Endothelial cell (in vitro differentiated cells): ENCODE measurements at regions not wholly inside any gene's neighbourhood (a gene's known extent, or its start where the extent isn't known, plus 50 kb on each side); places are given as distances from the start of the nearest gene placed in this dataset.

Source experiments
- DNase-seq: peaks from one replicate; pipeline ENCODE4 v3.0.0; 2021; ENCODE audit warnings: low spot score
- H3K27ac Mint-ChIP-seq: one replicate; pipeline ENCODE4 v1.8.0; 2021; ENCODE audit warnings: mixed read lengths, inconsistent platforms; ENCODE audit not compliant: unreplicated experiment
- H3K27me3 Mint-ChIP-seq: one replicate; pipeline ENCODE4 v1.8.0; 2021; ENCODE audit warnings: mild to moderate bottlenecking, moderate library complexity, mixed read lengths, inconsistent platforms; ENCODE audit not compliant: unreplicated experiment
- H3K36me3 Mint-ChIP-seq: one replicate; pipeline ENCODE4 v1.8.0; 2021; ENCODE audit warnings: mild to moderate bottlenecking, low read depth, mixed read lengths, inconsistent platforms; ENCODE audit not compliant: unreplicated experiment
- H3K4me1 Mint-ChIP-seq: one replicate; pipeline ENCODE4 v1.8.0; 2021; ENCODE audit warnings: mild to moderate bottlenecking, mixed read lengths, inconsistent platforms; ENCODE audit not compliant: unreplicated experiment
- H3K4me3 Mint-ChIP-seq: one replicate; pipeline ENCODE4 v1.8.0; 2021; ENCODE audit warnings: mild to moderate bottlenecking, mixed read lengths, inconsistent platforms; ENCODE audit not compliant: unreplicated experiment
- H3K9me3 Mint-ChIP-seq: one replicate; pipeline ENCODE4 v1.8.0; 2021; ENCODE audit warnings: mixed read lengths, inconsistent platforms; ENCODE audit not compliant: unreplicated experiment
- CTCF ChIP-seq: fragments of 200-600 bp; sonication (generic); IDR thresholded peaks from one replicate; pipeline ENCODE4 v1.5.0; 2021; ENCODE audit warnings: antibody characterized with exemption; ENCODE audit not compliant: unreplicated experiment

GRCh38 chr20:60212695-60213094 lies 254.5 kb downstream of the CDH26 start:
- H3K36me3 Mint-ChIP-seq, result no peaks in the 10 kb centered on the region
- no peak for DNase-seq
- no peak for TF ChIP-seq CTCF
- no peaks in the 10 kb centered on the region for H3K4me1 Mint-ChIP-seq
- H3K27ac Mint-ChIP-seq, result no peak overlapping the region
- H3K4me3 Mint-ChIP-seq, result no peak overlapping the region
- H3K27me3 Mint-ChIP-seq, result peaks cover 3% of the 10 kb centered on the region
- no peaks in the 10 kb centered on the region for H3K9me3 Mint-ChIP-seq

- no peaks in the 10 kb centered on the region for H3K4me1 Mint-ChIP-seq
- H3K36me3 Mint-ChIP-seq, result no peaks in the 10 kb centered on the region
- H3K27me3 Mint-ChIP-seq, result peaks cover 3% of the 10 kb centered on the region
Measured at GRCh38 chr20:60213126-60213893, 255.1 kb downstream of the CDH26 start.

GRCh38 chr20:60214901-60215815 lies 256.9 kb downstream of the CDH26 start:
- Mint-ChIP-seq H3K27ac (no peak overlapping the region), H3K9me3 (no peaks in the 10 kb centered on the region), H3K4me3 (no peak overlapping the region), H3K36me3 (no peaks in the 10 kb centered on the region), H3K27me3 (peaks cover 3% of the 10 kb centered on the region), H3K4me1 (no peaks in the 10 kb centered on the region)
- TF ChIP-seq CTCF, result no peak
- DNase-seq, result no peak

More at GRCh38 chr20:60213126-60213893, 255.1 kb downstream of the CDH26 start:
- no peak for DNase-seq
- TF ChIP-seq CTCF, result no peak
- no peak overlapping the region for H3K27ac Mint-ChIP-seq
- no peak overlapping the region for H3K4me3 Mint-ChIP-seq
- H3K9me3 Mint-ChIP-seq, result no peaks in the 10 kb centered on the region

- H3K27ac Mint-ChIP-seq, result no peak overlapping the region
- TF ChIP-seq CTCF, result no peak
- no peaks in the 10 kb centered on the region for H3K9me3 Mint-ChIP-seq
- H3K4me3 Mint-ChIP-seq, result no peak overlapping the region
- peaks cover 3% of the 10 kb centered on the region for H3K27me3 Mint-ChIP-seq
- no peak for DNase-seq
- H3K36me3 Mint-ChIP-seq, result no peaks in the 10 kb centered on the region
- no peaks in the 10 kb centered on the region for H3K4me1 Mint-ChIP-seq
Measured at GRCh38 chr20:60215816-60216730, 257.9 kb downstream of the CDH26 start.
